ENCODE measurements at regions not wholly inside any gene's neighbourhood (a gene's known extent, or its start where the extent isn't known, plus 50 kb on each side); places are given as distances from the start of the nearest gene placed in this dataset.

DNA sequence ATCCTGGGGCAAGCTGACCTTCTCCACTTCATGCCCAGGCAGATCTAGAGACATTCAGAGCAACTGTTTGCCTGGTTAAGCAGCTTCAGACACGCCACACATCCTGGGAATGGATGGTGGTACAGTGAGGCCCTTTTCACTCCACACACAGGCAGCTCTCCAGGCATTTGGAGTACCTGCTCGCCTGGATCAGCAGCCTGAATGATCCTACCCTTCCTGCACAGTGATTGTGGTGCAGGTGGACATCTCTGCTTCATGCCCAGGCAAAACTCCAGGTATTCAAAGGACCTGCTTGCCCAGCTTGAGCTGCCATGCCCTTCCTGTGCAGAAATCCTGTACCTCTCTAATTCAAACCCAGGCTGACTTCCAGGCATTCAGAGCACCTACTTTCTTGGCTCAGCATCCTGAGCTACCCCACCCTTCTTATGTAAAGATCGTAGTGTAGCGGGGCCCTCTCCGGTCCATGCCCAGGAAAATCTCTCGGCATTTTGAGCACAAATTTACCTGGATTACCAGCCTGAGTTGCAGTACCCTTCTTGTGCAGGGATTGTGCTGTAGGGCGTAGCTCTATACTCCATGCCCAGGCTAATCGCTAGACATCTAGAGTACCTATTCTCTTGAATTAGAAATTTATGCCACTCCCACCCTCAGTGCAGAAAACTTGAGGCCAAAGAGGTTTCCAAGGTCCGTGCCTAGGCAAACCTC, 972.8 kb downstream of the ANKRD7 start:
- DNase-seq (no peak), ATAC-seq (ENCODE audit: insufficient read depth, low FRiP score) (no peak)
- Histone ChIP-seq H3K9me3 (ENCODE audit: control insufficient read depth in 4 of 4, insufficient read depth in 3 of 4, low read length in 3 of 4) (peaks cover 0 to 3% (median 0%) of the 10 kb centered on the region in 4 donors), H3K4me3 (no peak overlapping the region), H3K36me3 (ENCODE audit: control insufficient read depth in 4 of 4, insufficient read depth in 4 of 4, low read length in 4 of 4) (no peaks in the 10 kb centered on the region), H3K4me1 (ENCODE audit: control insufficient read depth in 5 of 5, insufficient read depth in 5 of 5, low read length in 5 of 5) (no peaks in the 10 kb centered on the region), H3K27ac (ENCODE audit: low read depth in 1 of 2, low read length in 1 of 2) (no peak overlapping the region), H3K27me3 (ENCODE audit: control insufficient read depth in 3 of 3, insufficient read depth in 3 of 3, low read length in 2 of 3) (no peaks in the 10 kb centered on the region), H3K9ac (ENCODE audit: insufficient read depth in 1 of 2, low read length in 2 of 2) (no peak overlapping the region)
- TF ChIP-seq, protein P1, sequence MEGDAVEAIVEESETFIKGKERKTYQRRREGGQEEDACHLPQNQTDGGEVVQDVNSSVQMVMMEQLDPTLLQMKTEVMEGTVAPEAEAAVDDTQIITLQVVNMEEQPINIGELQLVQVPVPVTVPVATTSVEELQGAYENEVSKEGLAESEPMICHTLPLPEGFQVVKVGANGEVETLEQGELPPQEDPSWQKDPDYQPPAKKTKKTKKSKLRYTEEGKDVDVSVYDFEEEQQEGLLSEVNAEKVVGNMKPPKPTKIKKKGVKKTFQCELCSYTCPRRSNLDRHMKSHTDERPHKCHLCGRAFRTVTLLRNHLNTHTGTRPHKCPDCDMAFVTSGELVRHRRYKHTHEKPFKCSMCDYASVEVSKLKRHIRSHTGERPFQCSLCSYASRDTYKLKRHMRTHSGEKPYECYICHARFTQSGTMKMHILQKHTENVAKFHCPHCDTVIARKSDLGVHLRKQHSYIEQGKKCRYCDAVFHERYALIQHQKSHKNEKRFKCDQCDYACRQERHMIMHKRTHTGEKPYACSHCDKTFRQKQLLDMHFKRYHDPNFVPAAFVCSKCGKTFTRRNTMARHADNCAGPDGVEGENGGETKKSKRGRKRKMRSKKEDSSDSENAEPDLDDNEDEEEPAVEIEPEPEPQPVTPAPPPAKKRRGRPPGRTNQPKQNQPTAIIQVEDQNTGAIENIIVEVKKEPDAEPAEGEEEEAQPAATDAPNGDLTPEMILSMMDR (IDR thresholded peaks at IDR 0.05; ENCODE audit: control extremely low read depth, extremely low read depth), result no peak
- 73 to 81% methylated on average over 9 of the region's 9 CpGs for WGBS, 2 donors

DNA sequence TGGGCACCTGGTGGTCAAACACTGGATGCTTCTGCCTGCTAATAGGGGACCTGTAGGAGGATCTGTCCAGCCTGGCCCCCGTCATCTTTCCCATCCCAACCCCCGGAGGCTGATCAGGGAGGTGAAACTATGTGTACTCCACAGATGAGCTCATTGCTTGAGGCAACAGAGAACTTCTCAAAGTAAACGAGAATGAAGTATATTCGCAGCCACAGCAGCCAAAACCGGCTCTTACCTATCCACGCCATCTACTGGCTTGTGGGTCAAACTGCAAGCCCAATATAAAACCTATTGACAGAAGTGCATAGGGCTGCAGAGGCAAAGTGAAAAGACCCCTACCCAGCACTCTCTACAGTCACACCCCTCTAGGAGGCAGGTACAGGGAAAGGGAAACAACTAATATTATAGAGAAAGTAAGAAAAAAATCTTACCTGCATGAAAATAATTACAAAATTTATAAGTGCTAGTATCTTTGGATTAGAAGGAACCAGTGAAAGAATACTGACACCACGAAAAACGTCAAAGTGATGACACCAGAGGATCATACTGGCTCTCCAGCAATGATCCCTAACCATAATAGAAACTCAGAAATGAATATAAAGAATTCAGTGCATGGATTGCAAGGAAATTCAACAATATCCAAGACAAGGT, 973.5 kb downstream of the ANKRD7 start:
- Histone ChIP-seq H3K9me3 (ENCODE audit: control insufficient read depth in 4 of 4, insufficient read depth in 3 of 4, low read length in 3 of 4) (peaks cover 0 to 3% (median 0%) of the 10 kb centered on the region in 4 donors), H3K27me3 (ENCODE audit: control insufficient read depth in 3 of 3, insufficient read depth in 3 of 3, low read length in 2 of 3) (no peaks in the 10 kb centered on the region), H3K4me1 (ENCODE audit: control insufficient read depth in 5 of 5, insufficient read depth in 5 of 5, low read length in 5 of 5) (no peaks in the 10 kb centered on the region), H3K36me3 (ENCODE audit: control insufficient read depth in 4 of 4, insufficient read depth in 4 of 4, low read length in 4 of 4) (no peaks in the 10 kb centered on the region), H3K4me3 (no peak overlapping the region), H3K9ac (ENCODE audit: insufficient read depth in 1 of 2, low read length in 2 of 2) (no peak overlapping the region), H3K27ac (ENCODE audit: low read depth in 1 of 2, low read length in 1 of 2) (no peak overlapping the region)
- TF ChIP-seq, protein P1 (IDR thresholded peaks at IDR 0.05; ENCODE audit: control extremely low read depth, extremely low read depth), result no peak
- peak; percentile 79 for ATAC-seq (ENCODE audit: insufficient read depth, low FRiP score)
- DNase-seq, result peak; percentile 46 to 68 (median 54)
- WGBS, 2 donors, result 27 to 28% methylated on average over 8 of the region's 8 CpGs

DNA sequence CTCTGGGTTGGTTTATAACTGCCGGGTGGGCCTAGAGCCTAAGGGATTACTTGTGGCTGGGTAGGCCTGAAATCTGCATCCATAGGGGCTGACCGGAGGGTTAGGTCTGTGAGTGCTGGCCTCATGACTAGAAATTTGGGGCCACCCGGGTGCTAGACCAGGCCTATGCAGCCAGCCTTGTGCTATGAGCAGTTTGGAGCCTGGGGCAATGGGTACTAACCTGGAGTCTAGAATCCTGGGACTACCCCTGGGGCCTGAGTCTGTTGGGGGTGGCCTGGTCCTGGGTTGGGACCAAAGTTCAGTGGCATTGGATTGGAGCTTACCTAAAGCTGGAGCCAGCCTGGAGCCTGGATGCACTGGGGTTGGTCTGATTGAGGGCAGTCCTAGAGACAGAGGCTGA, 995.2 kb downstream of the ANKRD7 start:
- no peak overlapping the region for H3K9ac ChIP-seq (ENCODE audit: insufficient read depth in 1 of 2, low read length in 2 of 2)
- H3K4me3 ChIP-seq, result no peak overlapping the region
- H3K4me1 ChIP-seq (ENCODE audit: control insufficient read depth in 5 of 5, insufficient read depth in 5 of 5, low read length in 5 of 5), result no peaks in the 10 kb centered on the region
- WGBS, 2 donors, result 90 to 91% methylated on average over 3 of the region's 3 CpGs
- no peaks in the 10 kb centered on the region for H3K27me3 ChIP-seq (ENCODE audit: control insufficient read depth in 3 of 3, insufficient read depth in 3 of 3, low read length in 2 of 3)
- H3K9me3 ChIP-seq (ENCODE audit: control insufficient read depth in 4 of 4, insufficient read depth in 3 of 4, low read length in 3 of 4), result peaks cover 0 to 11% (median 0%) of the 10 kb centered on the region in 4 donors
- no peaks in the 10 kb centered on the region for H3K36me3 ChIP-seq (ENCODE audit: control insufficient read depth in 4 of 4, insufficient read depth in 4 of 4, low read length in 4 of 4)
- TF ChIP-seq, protein P1 (IDR thresholded peaks at IDR 0.05; ENCODE audit: control extremely low read depth, extremely low read depth), result no peak
- DNase-seq (no peak), ATAC-seq (ENCODE audit: insufficient read depth, low FRiP score) (no peak)
- no peak overlapping the region for H3K27ac ChIP-seq (ENCODE audit: low read depth in 1 of 2, low read length in 1 of 2)
